Peyer's patch (tissue), 4 donors: ENCODE measurements at regions not wholly inside any gene's neighbourhood (a gene's known extent, or its start where the extent isn't known, plus 50 kb on each side); places are given as distances from the start of the nearest gene placed in this dataset.

Experiments used
- CTCF ChIP-seq, 6 experiments: fragments of 450-650 bp in 4 of 6; fragments of 200-600 bp in 2 of 6; sonication (generic) in 1 of 6; IDR thresholded peaks; one replicate each; pipeline ENCODE4 v1.5.1; 2017 to 2019; ENCODE audit warnings: antibody characterized with exemption in 6 of 6, mild to moderate bottlenecking in 3 of 6, moderate library complexity in 1 of 6
- POLR2A ChIP-seq, 2 donors: fragments of 450-650 bp; IDR thresholded peaks; one replicate each; pipeline ENCODE4 v1.5.1; 2017; ENCODE audit warnings: antibody characterized with exemption in 2 of 2, mild to moderate bottlenecking in 2 of 2, moderate library complexity in 2 of 2

DNA sequence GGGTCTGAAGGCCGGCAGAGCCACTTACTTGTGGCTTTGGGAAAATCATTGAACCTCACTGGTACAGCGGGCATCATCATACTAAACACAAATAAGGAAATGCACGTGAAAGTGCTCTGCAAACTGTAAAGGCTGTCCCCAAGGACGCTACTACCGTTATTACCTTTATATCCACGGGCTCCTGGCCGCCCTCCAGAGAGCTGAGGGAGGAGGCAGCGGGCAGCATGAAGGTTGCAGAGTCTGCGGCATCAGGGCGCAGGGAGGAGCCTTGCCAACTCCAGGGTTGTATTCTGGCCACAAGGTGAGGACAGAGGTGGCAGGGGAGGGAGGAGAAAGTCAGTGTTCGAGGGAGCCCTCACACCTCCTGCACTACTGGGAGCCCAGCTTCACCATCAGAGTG is 68.3 kb upstream of the GCSH start:
- TF ChIP-seq CTCF (IDR thresholded peaks at IDR 0.05) (no peak), POLR2A (IDR thresholded peaks at IDR 0.05) (no peak)
